Activated T-helper 2 cell treated with anti-CD3 and anti-CD28 coated beads, Interferon-gamma antibody, Interleukin-2, Interleukin-4, amounts not matched to agents 10 μg/mL and 5 μg/mL and 100 μg/mL, durations not matched to agents 14 hours and 24 hours and 36 hours (primary cell): ENCODE measurements at regions not wholly inside any gene's neighbourhood (a gene's known extent, or its start where the extent isn't known, plus 50 kb on each side); places are given as distances from the start of the nearest gene placed in this dataset.
"Not testable (repeated sequence)": the region's sequence is repeated elsewhere in the genome, so short reads cannot be mapped to it uniquely, and the experiment has no call there.

Experiments
- DNase-seq: peaks from one replicate; pipeline ENCODE4 v3.0.0; 2021; ENCODE audit warnings: low spot score
- H3K27ac Mint-ChIP-seq: one replicate; pipeline ENCODE4 v1.8.0; 2021; ENCODE audit warnings: mixed read lengths
- H3K27me3 Mint-ChIP-seq: one replicate; pipeline ENCODE4 v1.8.0; 2021; ENCODE audit warnings: low read depth, mixed read lengths
- H3K36me3 Mint-ChIP-seq: one replicate; pipeline ENCODE4 v1.8.0; 2021; ENCODE audit warnings: low read depth, mixed read lengths
- H3K4me1 Mint-ChIP-seq: one replicate; pipeline ENCODE4 v1.8.0; 2021; ENCODE audit warnings: low read depth, mixed read lengths
- H3K4me3 Mint-ChIP-seq: one replicate; pipeline ENCODE4 v1.8.0; 2021; ENCODE audit warnings: low read depth, mild to moderate bottlenecking, moderate library complexity, mixed read lengths
- H3K9me3 Mint-ChIP-seq: one replicate; pipeline ENCODE4 v1.8.0; 2021; ENCODE audit warnings: mixed read lengths
- intact Hi-C: fragments of 100-400 bp; cut with micrococcal nuclease; formaldehyde crosslinking; loops from one replicate; pipeline ENCODE4 v1.15.1; 2023

DNA sequence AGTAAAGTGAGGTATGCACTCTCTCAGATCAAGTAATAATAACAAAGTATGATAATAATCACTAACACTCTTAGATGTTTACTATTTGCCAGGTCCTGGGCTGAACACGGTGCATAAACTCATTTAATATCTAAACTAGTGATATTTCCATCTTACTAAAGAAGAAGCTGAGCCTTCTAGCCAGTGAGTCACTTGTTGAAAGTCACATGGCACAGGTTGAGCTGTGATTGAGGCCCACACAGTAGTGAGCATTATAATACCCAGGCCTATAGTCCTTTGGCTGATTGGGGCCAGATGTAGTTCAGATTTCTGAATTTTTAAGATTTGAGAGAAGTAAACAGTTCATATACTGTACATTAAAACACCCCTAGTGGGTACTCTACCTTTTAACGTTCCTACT, 93.2 kb upstream of the CCDC80 start:
- Mint-ChIP-seq H3K4me3 (no peak overlapping the region), H3K27me3 (no peaks in the 10 kb centered on the region), H3K36me3 (no peaks in the 10 kb centered on the region), H3K4me1 (peaks cover 40% of the 10 kb centered on the region), H3K9me3 (no peaks in the 10 kb centered on the region), H3K27ac (no peak overlapping the region)
- no peak for DNase-seq
- intact Hi-C loops, result loop anchor here (1.0 to 2.0 kb wide), 2 partner anchors 91 to 245 kb away; no protein-coding TSS in a partner anchor

- intact Hi-C loops, result no loop called here
- peaks cover 9% of the 10 kb centered on the region for H3K4me1 Mint-ChIP-seq
- H3K9me3 Mint-ChIP-seq, result no peaks in the 10 kb centered on the region
These were observed 89.3 kb upstream of the CCDC80 start for GRCh38 chr3:112730210-112730609.

GRCh38 chr3:112721231-112721630, 80.3 kb upstream of the CCDC80 start:
- peaks cover 30% of the 10 kb centered on the region for H3K27me3 Mint-ChIP-seq
- H3K4me3 Mint-ChIP-seq, result no peak overlapping the region
- intact Hi-C loops, result no loop called here
- no peak overlapping the region for H3K27ac Mint-ChIP-seq
- DNase-seq, result no peak
- no peaks in the 10 kb centered on the region for H3K36me3 Mint-ChIP-seq
- H3K9me3 Mint-ChIP-seq, result no peaks in the 10 kb centered on the region
- H3K4me1 Mint-ChIP-seq, result no peaks in the 10 kb centered on the region

More at GRCh38 chr3:112730210-112730609, 89.3 kb upstream of the CCDC80 start:
- H3K27me3 Mint-ChIP-seq, result peaks cover 2% of the 10 kb centered on the region
- no peak for DNase-seq
- no peak overlapping the region for H3K4me3 Mint-ChIP-seq
- no peaks in the 10 kb centered on the region for H3K36me3 Mint-ChIP-seq
- H3K27ac Mint-ChIP-seq, result no peak overlapping the region

DNA sequence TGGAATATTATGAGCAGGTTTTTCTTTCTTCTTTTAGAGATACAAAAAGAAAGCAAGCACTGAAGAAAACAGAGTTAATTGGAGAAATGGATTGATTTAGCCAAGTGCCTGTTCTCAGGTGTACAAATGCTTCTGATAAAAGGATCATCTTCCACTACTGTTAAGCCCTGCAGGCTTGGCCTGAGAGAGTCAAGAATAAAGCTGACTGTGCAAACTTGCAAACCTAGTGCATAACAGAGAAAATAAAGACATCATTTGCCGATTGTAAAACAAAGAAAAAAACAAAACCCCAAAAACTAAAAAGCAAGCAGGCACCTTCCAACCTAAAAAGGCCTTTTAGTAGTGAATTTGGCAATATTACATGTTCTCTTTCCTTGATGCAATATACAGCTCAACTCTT, 78.0 kb upstream of the CCDC80 start:
- no peaks in the 10 kb centered on the region for H3K36me3 Mint-ChIP-seq
- H3K4me3 Mint-ChIP-seq, result no peak overlapping the region
- H3K27ac Mint-ChIP-seq, result no peak overlapping the region
- no peak for DNase-seq
- H3K4me1 Mint-ChIP-seq, result no peaks in the 10 kb centered on the region
- H3K27me3 Mint-ChIP-seq, result peaks cover 30% of the 10 kb centered on the region
- H3K9me3 Mint-ChIP-seq, result no peaks in the 10 kb centered on the region
- intact Hi-C loops, result no loop called here

DNA sequence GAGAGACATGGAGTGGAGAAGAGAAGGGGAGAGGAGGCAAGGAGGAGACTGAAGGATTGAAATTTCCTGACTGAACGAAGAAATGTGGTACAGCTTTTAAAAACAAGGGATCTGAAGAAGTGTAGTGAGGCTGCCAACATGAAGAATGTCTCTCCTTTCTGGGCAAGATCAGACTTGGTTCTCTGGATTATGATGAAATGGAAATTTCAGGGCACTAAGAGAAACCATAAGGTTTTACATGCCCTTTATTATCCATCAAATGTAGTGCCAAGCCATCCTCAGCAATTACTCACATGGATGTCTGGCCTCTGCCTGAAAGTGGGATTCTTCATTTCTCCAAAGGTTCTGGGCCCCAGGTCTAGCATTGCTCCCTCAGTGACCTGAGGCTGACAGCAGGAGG, 77.6 kb upstream of the CCDC80 start:
- H3K4me1 Mint-ChIP-seq, result no peaks in the 10 kb centered on the region
- H3K27ac Mint-ChIP-seq, result no peak overlapping the region
- peaks cover 3% of the 10 kb centered on the region for H3K9me3 Mint-ChIP-seq
- H3K36me3 Mint-ChIP-seq, result no peaks in the 10 kb centered on the region
- H3K4me3 Mint-ChIP-seq, result no peak overlapping the region
- no peak for DNase-seq
- intact Hi-C loops, result no loop called here
- H3K27me3 Mint-ChIP-seq, result peaks cover 31% of the 10 kb centered on the region

DNA sequence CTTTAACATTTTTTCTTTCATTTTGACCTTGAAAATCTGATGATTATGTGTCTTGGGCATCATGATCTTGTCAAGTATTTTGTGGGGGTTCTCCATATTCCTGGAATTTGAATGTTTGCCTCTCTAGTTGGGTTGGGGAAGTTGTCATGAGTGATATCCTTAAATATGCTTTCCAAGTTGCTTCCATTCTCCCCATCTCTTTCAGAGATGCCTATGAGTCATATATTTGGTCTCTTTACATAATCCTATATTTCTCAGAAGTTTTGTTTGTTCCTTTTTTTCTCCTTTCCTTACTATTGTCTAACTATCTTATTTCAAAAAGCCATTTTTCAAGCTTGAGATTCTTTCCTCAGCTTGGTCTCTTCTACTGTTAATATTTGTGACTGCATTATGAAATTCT, 69.0 kb upstream of the CCDC80 start:
- Mint-ChIP-seq H3K4me3 (no peak overlapping the region), H3K27ac (no peak overlapping the region), H3K4me1 (no peaks in the 10 kb centered on the region), H3K27me3 (peaks cover 59% of the 10 kb centered on the region), H3K36me3 (no peaks in the 10 kb centered on the region), H3K9me3 (peaks cover 20% of the 10 kb centered on the region)
- intact Hi-C loops, result no loop called here
- DNase-seq, result no peak

- DNase-seq, result no peak
- Mint-ChIP-seq H3K36me3 (no peaks in the 10 kb centered on the region), H3K4me1 (peaks cover 2% of the 10 kb centered on the region), H3K27me3 (peaks cover 55% of the 10 kb centered on the region), H3K4me3 (no peak overlapping the region), H3K9me3 (peaks cover 11% of the 10 kb centered on the region), H3K27ac (no peak overlapping the region)
- intact Hi-C loops, result no loop called here
These were observed 58.6 kb upstream of the CCDC80 start for GRCh38 chr3:112699436-112699978.

- intact Hi-C loops, H3K36me3 Mint-ChIP-seq, H3K4me1 Mint-ChIP-seq, H3K27ac Mint-ChIP-seq, H3K4me3 Mint-ChIP-seq, DNase-seq: not testable (repeated sequence)
- H3K27me3 Mint-ChIP-seq, result peaks cover 44% of the 10 kb centered on the region
- peaks cover 10% of the 10 kb centered on the region for H3K9me3 Mint-ChIP-seq
These were observed 57.5 kb upstream of the CCDC80 start for GRCh38 chr3:112698442-112698841.

DNA sequence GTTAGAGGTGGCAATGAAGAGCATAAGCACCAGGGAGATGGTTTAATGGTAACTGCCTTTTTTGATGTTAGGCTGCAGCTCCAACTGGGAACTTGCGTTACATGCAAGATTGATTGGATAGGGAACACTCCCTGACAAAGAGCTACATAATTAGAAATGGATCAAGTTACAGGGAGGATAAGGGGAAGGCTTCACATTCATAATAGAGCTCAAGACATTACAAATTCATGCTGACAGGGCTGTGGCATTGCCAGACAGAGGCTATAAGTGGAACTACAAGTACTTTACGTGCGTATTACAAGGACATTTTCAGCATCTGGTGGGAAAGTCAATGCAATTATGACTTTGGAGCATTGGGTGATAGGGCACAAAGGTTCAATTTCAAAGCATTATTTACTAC, 55.3 kb upstream of the CCDC80 start:
- H3K27me3 Mint-ChIP-seq, result peaks cover 32% of the 10 kb centered on the region

DNA sequence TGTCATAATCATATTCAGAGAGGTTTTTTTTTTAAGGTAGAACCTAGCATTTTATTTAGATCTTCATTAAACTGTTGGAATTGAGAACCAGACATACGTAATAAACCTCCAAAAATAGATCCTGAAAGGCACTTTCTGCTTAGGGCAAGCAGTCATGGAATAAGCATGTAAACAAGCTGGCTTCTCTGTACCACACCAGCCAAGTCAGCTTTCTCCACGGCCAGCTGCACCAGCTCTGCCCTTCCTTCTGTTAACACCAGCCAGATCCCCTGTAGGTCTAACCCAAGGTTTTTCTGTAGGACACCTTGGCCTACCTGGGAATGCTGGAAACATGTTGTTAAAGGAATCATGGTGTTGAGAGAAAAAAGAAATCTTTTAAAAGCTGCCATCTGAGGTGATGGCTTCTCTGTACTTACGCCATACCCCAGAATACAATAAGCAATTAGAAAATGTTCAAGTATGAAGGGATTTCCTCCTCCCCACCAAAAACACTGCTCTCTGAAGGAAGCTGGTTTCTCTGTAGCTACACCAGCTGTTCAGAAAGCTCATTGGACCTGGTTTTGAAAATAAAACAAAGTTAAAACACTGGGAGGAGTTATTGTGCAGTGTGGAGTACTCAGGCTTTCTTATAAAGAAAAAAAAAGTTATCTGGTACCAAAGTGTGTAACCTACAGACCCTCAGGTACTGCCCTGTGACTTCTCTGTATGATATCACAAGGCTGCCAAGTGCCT, 54.6 kb upstream of the CCDC80 start:
- peaks cover 25% of the 10 kb centered on the region for H3K27me3 Mint-ChIP-seq
- H3K9me3 Mint-ChIP-seq, H3K4me3 Mint-ChIP-seq, DNase-seq, H3K27ac Mint-ChIP-seq, intact Hi-C loops, H3K36me3 Mint-ChIP-seq, H3K4me1 Mint-ChIP-seq: not testable (repeated sequence)

More for the DNA sequence above, 55.3 kb upstream of the CCDC80 start:
- H3K4me3 Mint-ChIP-seq, H3K9me3 Mint-ChIP-seq, H3K36me3 Mint-ChIP-seq, H3K27ac Mint-ChIP-seq, intact Hi-C loops, DNase-seq, H3K4me1 Mint-ChIP-seq: not testable (repeated sequence)

DNA sequence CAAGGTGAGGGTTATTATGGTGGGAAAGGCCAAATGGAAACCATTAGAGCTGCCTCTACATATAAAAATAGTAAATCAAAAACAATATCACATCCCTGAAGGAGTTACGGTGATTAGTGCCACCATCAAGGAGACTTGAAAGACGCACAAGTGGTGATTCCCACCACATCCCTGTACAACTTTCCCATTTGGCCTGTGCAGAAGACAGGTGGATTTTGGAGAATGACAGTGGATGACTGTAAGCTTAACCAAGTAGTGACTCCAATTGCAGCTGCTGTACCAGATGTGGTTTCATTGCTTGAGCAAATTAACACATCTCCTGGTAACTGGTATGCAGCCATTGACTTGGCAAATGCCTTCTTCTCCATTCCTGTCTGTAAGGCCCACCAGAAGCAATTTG, 54.0 kb upstream of the CCDC80 start:
- H3K36me3 Mint-ChIP-seq, H3K9me3 Mint-ChIP-seq, H3K4me3 Mint-ChIP-seq, H3K4me1 Mint-ChIP-seq, intact Hi-C loops, DNase-seq, H3K27ac Mint-ChIP-seq: not testable (repeated sequence)
- peaks cover 20% of the 10 kb centered on the region for H3K27me3 Mint-ChIP-seq

DNA sequence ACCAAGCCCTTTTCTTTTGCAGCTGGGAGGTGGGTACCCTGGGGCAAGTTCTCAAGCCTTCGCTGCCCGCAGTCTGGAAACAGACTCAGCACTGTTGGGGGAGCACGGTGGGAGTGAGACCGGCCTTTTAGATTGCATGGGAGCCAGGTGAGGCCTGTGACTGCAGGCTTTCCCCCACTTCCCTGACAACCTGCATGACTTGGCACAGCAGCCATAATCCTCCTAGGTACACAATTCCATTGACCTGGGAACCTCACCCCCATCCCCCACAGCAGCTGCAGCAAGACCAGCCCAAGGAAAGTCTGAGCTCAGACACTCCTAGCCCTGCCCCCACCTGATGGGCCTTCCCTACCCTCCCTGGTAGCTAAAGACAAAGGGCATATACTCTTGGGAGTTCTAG, 52.2 kb upstream of the CCDC80 start:
- intact Hi-C loops, result no loop called here
- peaks cover 19% of the 10 kb centered on the region for H3K27me3 Mint-ChIP-seq
- no peak overlapping the region for H3K27ac Mint-ChIP-seq

More for the DNA sequence above, 52.2 kb upstream of the CCDC80 start:
- peaks cover 13% of the 10 kb centered on the region for H3K4me1 Mint-ChIP-seq
- H3K4me3 Mint-ChIP-seq, result no peak overlapping the region
- DNase-seq, result no peak
- H3K36me3 Mint-ChIP-seq, result no peaks in the 10 kb centered on the region
- peaks cover 4% of the 10 kb centered on the region for H3K9me3 Mint-ChIP-seq
